ENCODE measurements at regions not wholly inside any gene's neighbourhood (a gene's known extent, or its start where the extent isn't known, plus 50 kb on each side); places are given as distances from the start of the nearest gene placed in this dataset.

DNA sequence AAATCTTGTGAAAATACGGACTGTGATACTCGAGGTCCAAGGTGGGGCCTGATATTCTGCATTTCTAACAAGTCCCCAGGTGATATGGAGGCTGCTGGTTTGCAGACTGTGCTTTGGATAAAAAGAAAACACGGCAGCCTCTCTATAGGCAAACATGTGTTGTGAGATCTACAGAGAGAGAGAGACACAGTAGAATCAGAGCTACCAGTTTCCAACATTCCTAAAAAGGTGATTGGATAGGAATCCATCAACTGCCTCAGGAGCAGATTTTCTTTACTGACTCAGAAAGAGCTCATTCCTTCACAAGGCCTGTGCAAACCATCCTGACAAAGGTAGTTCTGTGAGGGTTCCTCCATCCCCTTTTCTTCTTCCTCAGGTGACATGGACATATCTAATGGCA lies 651.6 kb upstream of the CAMK1G start:
- no peak overlapping the region for H3K27ac ChIP-seq

DNA sequence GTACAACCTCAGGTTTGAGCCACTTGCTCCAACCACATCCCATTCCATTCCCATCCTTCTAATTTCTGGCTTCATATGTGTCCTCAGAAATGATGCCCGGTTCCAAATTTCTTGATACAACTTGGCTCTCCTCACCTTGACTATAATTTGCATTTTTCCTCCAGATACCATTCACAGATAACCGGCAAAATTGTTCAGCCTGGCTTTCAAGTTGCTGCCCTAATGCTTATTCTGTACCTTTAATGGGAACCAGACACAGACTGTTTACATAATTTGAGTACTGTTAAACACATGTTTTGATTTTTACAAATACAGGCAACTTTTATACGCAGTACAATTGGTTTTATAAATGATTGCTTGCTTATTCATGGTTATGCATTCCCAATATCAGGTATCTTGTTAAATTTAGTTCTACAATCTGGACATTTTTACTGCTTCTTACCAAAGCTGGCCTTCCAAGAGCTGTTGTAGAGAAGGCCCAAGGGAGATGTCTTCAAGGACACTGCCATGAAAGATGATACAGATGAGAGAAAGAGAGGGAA lies 649.5 kb upstream of the CAMK1G start:
- no peak overlapping the region for H3K27ac ChIP-seq
- H3K27me3 ChIP-seq (ENCODE audit: insufficient read depth, low read depth, severe bottlenecking): no peaks in the 10 kb centered on the region
- no peaks in the 10 kb centered on the region for H3K36me3 ChIP-seq
- TF ChIP-seq, protein P1, sequence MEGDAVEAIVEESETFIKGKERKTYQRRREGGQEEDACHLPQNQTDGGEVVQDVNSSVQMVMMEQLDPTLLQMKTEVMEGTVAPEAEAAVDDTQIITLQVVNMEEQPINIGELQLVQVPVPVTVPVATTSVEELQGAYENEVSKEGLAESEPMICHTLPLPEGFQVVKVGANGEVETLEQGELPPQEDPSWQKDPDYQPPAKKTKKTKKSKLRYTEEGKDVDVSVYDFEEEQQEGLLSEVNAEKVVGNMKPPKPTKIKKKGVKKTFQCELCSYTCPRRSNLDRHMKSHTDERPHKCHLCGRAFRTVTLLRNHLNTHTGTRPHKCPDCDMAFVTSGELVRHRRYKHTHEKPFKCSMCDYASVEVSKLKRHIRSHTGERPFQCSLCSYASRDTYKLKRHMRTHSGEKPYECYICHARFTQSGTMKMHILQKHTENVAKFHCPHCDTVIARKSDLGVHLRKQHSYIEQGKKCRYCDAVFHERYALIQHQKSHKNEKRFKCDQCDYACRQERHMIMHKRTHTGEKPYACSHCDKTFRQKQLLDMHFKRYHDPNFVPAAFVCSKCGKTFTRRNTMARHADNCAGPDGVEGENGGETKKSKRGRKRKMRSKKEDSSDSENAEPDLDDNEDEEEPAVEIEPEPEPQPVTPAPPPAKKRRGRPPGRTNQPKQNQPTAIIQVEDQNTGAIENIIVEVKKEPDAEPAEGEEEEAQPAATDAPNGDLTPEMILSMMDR (IDR thresholded peaks at IDR 0.05; ENCODE audit: low read depth, low read length): no peak
- H3K4me3 ChIP-seq (ENCODE audit: low read depth, low read length): no peak overlapping the region
- DNase-seq: no peak
- no peaks in the 10 kb centered on the region for H3K9me3 ChIP-seq (ENCODE audit: severe bottlenecking)

More for the DNA sequence above, 651.6 kb upstream of the CAMK1G start:
- Histone ChIP-seq H3K4me3 (ENCODE audit: low read depth, low read length) (no peak overlapping the region), H3K36me3 (no peaks in the 10 kb centered on the region), H3K9me3 (ENCODE audit: severe bottlenecking) (peaks cover 2% of the 10 kb centered on the region), H3K27me3 (ENCODE audit: insufficient read depth, low read depth, severe bottlenecking) (no peaks in the 10 kb centered on the region)
- DNase-seq: no peak
- TF ChIP-seq, protein P1 (IDR thresholded peaks at IDR 0.05; ENCODE audit: low read depth, low read length): no peak

DNA sequence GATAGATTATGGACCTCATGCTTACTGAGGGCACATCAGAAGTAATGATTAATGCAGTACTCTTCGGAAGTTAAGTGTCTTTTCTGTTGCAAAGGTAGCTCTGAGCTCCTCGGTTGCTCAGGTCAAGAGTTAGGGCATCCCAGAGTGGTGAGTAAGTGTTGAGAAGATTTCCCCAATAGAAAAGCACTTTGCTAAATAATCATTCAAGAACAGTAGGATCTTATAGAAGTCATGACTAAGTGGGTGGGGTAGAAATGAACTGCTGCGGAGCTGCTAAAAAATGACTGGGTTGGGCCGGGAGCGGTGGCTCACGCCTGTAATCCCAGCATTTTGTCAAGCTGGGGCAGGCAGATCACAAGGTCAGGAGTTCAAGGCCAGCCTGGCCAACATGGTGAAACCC lies 648.6 kb upstream of the CAMK1G start:
- DNase-seq: no peak
- Histone ChIP-seq H3K27me3 (ENCODE audit: insufficient read depth, low read depth, severe bottlenecking) (no peaks in the 10 kb centered on the region), H3K36me3 (no peaks in the 10 kb centered on the region), H3K9me3 (ENCODE audit: severe bottlenecking) (no peaks in the 10 kb centered on the region), H3K4me3 (ENCODE audit: low read depth, low read length) (no peak overlapping the region), H3K27ac (no peak overlapping the region)
- TF ChIP-seq, protein P1 (IDR thresholded peaks at IDR 0.05; ENCODE audit: low read depth, low read length): no peak

DNA sequence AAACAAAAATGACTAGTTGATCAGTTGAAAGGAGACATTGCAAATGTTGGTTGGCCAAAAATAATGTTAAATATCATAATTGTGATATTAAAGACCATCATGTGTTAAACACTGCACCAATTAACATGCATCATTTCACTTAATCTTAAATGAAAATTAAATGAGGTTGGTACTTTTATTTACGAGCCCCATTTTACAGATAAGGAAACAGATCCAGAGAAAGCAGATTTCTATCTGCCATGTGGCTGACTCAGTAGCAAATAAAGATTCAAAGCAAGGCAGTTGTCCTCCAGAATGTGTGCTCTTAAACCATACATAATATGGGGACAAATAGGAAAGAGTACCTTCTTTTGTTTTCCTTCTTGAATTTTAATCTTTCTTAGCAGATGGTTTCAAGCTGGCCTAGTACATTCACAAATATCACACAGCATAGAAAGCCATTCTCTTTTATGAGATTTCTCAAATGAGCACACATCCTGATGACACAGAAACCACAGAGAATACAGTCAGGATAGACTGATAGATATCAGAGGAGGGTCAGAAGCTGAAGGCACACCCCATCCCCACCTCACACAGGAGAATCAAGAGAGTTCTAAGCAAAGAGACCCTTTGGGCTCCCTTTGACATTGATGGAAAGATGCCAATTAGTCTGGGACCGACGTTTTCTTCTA lies 647.9 kb upstream of the CAMK1G start:
- H3K4me3 ChIP-seq (ENCODE audit: low read depth, low read length): no peak overlapping the region
- H3K27me3 ChIP-seq (ENCODE audit: insufficient read depth, low read depth, severe bottlenecking): no peaks in the 10 kb centered on the region
- H3K9me3 ChIP-seq (ENCODE audit: severe bottlenecking): no peaks in the 10 kb centered on the region
- no peak overlapping the region for H3K27ac ChIP-seq
- H3K36me3 ChIP-seq: no peaks in the 10 kb centered on the region
- TF ChIP-seq, protein P1 (IDR thresholded peaks at IDR 0.05; ENCODE audit: low read depth, low read length): no peak
- DNase-seq: no peak

DNA sequence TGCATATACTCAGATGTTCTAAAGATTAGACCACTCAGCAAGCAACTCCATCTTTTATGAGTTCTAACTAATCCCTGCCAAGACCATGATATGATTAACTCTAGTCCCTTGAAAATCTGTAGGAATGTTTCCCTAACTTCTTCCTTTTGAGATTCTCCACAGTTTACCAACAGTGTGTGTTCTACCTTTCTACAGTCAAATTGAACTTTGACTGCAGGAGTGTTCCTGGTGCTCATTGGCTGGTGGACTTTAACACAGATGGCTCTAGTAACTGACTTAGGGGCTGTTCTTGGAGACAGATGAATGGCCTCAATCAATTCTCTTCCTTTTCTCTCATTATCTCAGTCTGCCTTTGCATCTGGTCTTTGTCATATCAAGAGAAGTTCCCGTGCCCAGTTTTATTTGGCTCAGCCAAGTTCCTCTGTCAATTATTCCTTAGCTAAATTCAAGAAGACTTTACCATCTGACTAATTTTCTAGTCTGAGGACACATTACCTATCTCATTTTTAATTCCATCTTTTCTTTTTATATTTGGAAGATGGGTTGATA lies 643.9 kb upstream of the CAMK1G start:
- TF ChIP-seq, protein P1 (IDR thresholded peaks at IDR 0.05; ENCODE audit: low read depth, low read length): no peak
- Histone ChIP-seq H3K36me3 (no peaks in the 10 kb centered on the region), H3K4me3 (ENCODE audit: low read depth, low read length) (no peak overlapping the region), H3K27ac (no peak overlapping the region), H3K9me3 (ENCODE audit: severe bottlenecking) (no peaks in the 10 kb centered on the region), H3K27me3 (ENCODE audit: insufficient read depth, low read depth, severe bottlenecking) (no peaks in the 10 kb centered on the region)
- no peak for DNase-seq

All from WERI-Rb-1 (cell line).